Peyer's patch (tissue), 4 donors: ENCODE measurements at regions not wholly inside any gene's neighbourhood (a gene's known extent, or its start where the extent isn't known, plus 50 kb on each side); places are given as distances from the start of the nearest gene placed in this dataset.

Source experiments
- DNase-seq, 3 donors: peaks; one replicate each; pipeline ENCODE4 v3.0.0-alpha.2; 2017 to 2019
- H3K27ac ChIP-seq, 4 donors: fragments of 200-600 bp; sonication (generic); one replicate each; pipeline ENCODE4 v1.5.1; 2016 to 2019
- H3K27me3 ChIP-seq, 2 donors: fragments of 200-600 bp; sonication (generic); one replicate each; pipeline ENCODE4 v1.5.1; 2019
- H3K36me3 ChIP-seq, 3 donors: fragments of 200-600 bp; sonication (generic); one replicate each; pipeline ENCODE4 v1.5.1; 2016 to 2019
- H3K4me1 ChIP-seq, 4 donors: fragments of 200-600 bp; sonication (generic); one replicate each; pipeline ENCODE4 v1.5.1; 2016 to 2019
- H3K4me3 ChIP-seq, 4 donors: fragments of 200-600 bp; sonication (generic); 1 replicate in 3 of 4; 2 replicates in 1 of 4; pipeline ENCODE4 v1.5.1; 2016 to 2019; ENCODE audit warnings: mild to moderate bottlenecking in 1 of 4
- H3K9me3 ChIP-seq, 4 donors: fragments of 200-600 bp; sonication (generic); one replicate each; pipeline ENCODE4 v1.5.1; 2016 to 2019; ENCODE audit warnings: mild to moderate bottlenecking in 1 of 4
- POLR2A ChIP-seq, 2 donors: fragments of 450-650 bp; IDR thresholded peaks; one replicate each; pipeline ENCODE4 v1.5.1; 2017; ENCODE audit warnings: antibody characterized with exemption in 2 of 2, mild to moderate bottlenecking in 2 of 2, moderate library complexity in 2 of 2
- TF ChIP-seq, protein P1 (sequence below), 6 experiments: fragments of 450-650 bp in 4 of 6; fragments of 200-600 bp in 2 of 6; sonication (generic) in 1 of 6; IDR thresholded peaks; one replicate each; pipeline ENCODE4 v1.5.1; 2017 to 2019; ENCODE audit warnings: antibody characterized with exemption in 6 of 6, mild to moderate bottlenecking in 3 of 6, moderate library complexity in 1 of 6

DNA sequence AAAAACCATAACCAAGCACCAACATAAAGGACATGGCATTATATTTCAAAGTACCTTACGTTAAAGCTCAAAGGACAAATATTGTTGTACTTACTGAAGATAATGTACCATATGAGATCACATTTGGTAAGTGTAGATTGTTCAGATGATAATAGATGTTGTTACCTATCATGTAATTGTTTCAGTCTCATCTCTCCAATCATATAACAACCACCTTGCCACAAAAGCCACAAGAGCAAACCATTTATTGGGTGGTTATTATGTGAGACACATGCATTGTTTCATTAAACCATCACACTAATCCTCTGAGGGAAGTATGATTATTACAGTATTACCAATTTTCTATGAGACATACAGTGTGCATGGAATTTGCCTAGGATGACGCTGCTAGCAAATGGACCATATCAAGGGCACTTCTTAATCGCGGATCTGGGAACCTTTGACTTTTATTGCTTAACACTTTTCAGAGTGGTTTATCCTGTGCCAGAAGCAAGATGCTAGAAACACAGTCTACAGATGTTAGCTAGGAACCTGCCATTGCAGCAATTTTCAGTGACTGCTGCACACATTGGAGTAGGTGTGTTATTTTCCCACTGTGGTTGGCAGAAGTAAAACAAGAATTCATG is 149.8 kb upstream of the AKIRIN2 start:
- H3K4me3 ChIP-seq, result no peak overlapping the region
- TF ChIP-seq, protein P1, sequence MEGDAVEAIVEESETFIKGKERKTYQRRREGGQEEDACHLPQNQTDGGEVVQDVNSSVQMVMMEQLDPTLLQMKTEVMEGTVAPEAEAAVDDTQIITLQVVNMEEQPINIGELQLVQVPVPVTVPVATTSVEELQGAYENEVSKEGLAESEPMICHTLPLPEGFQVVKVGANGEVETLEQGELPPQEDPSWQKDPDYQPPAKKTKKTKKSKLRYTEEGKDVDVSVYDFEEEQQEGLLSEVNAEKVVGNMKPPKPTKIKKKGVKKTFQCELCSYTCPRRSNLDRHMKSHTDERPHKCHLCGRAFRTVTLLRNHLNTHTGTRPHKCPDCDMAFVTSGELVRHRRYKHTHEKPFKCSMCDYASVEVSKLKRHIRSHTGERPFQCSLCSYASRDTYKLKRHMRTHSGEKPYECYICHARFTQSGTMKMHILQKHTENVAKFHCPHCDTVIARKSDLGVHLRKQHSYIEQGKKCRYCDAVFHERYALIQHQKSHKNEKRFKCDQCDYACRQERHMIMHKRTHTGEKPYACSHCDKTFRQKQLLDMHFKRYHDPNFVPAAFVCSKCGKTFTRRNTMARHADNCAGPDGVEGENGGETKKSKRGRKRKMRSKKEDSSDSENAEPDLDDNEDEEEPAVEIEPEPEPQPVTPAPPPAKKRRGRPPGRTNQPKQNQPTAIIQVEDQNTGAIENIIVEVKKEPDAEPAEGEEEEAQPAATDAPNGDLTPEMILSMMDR (IDR thresholded peaks at IDR 0.05), result no peak
- no peak for TF ChIP-seq POLR2A (IDR thresholded peaks at IDR 0.05)
- no peak for DNase-seq
- H3K27me3 ChIP-seq, result no peaks in the 10 kb centered on the region
- no peak overlapping the region for H3K27ac ChIP-seq
- H3K9me3 ChIP-seq, result no peaks in the 10 kb centered on the region
- H3K36me3 ChIP-seq, result no peaks in the 10 kb centered on the region
- H3K4me1 ChIP-seq, result no peaks in the 10 kb centered on the region

DNA sequence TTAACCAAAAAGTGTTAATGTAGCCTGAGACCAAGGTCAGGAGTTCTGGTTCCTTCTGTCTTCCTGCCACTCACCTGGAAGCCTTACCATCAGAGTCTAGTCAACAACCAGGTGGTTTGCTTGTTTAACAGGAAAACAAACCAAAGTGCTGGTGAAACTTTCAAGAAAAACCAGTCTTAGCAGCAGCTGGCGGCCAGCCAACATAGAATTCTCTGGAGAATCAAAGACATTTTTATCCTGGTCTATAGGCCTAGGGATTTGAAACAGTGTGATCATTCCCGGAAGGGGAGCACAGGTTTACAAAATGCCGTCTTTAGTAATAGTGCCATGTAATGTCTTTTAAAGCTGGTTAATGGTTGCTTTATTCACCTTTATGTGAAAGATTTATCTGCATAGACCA is 146.6 kb upstream of the AKIRIN2 start:
- no peak for DNase-seq
- Histone ChIP-seq H3K4me3 (no peak overlapping the region), H3K27ac (no peak overlapping the region), H3K4me1 (no peaks in the 10 kb centered on the region), H3K36me3 (no peaks in the 10 kb centered on the region), H3K27me3 (no peaks in the 10 kb centered on the region), H3K9me3 (no peaks in the 10 kb centered on the region)
- TF ChIP-seq, protein P1 (IDR thresholded peaks at IDR 0.05), result no peak
- no peak for TF ChIP-seq POLR2A (IDR thresholded peaks at IDR 0.05)

DNA sequence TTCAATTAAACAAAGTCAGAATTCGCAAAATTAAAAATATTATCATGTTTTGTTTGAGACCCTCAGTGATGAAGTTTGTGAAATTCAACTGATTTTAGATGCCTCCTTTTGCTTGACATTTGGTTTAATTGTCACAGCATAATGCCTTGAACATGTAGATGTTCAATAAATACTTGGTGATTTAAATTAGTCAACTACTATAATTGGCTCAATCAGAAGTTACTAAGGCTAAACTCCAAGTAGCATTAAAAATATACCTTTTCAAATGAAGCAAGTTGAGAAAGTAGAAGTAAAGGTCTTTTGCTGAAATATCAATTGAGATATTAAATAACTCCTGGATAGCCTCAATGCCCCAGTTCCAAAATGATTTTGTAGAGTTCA is 145.8 kb upstream of the AKIRIN2 start:
- no peaks in the 10 kb centered on the region for H3K27me3 ChIP-seq
- no peak overlapping the region for H3K27ac ChIP-seq
- no peaks in the 10 kb centered on the region for H3K4me1 ChIP-seq
- H3K9me3 ChIP-seq, result no peaks in the 10 kb centered on the region
- no peaks in the 10 kb centered on the region for H3K36me3 ChIP-seq
- no peak overlapping the region for H3K4me3 ChIP-seq
- DNase-seq, result no peak
- TF ChIP-seq POLR2A (IDR thresholded peaks at IDR 0.05), result no peak
- TF ChIP-seq, protein P1 (IDR thresholded peaks at IDR 0.05), result no peak

DNA sequence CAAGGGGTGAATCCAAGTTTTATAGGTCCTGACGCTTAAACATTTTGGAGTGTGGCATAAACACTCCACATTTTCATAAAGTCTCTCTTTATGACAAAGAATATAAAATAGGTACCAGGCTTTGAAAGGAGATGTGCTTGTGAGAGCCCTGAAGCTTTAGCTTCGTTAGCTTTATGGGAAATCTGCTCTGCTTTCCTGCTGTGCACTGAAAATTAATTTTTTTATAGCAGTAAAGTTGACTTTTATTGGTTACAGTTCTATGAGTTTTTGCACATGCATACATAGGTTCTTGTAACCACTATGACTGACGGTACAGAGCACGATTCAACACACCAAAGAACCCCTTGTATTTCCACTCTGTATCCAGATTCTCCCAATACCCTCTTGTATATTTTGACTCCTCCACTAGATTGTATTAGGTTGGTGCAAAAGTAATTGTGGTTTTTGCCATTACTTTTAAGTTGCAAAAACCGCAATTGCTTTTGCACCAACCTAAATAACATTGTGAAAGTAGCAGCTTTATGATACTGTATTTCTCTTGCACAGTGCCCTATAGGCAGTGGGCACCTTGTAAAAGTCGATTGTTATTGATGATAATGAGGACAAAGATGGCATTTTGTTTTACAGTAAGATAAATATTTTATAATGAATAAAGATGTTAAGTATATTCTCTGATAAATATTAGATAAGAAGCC is 145.2 kb upstream of the AKIRIN2 start:
- Histone ChIP-seq H3K27ac (no peak overlapping the region), H3K9me3 (no peaks in the 10 kb centered on the region), H3K4me3 (no peak overlapping the region), H3K36me3 (no peaks in the 10 kb centered on the region), H3K27me3 (no peaks in the 10 kb centered on the region), H3K4me1 (no peaks in the 10 kb centered on the region)
- no peak for DNase-seq
- no peak for TF ChIP-seq POLR2A (IDR thresholded peaks at IDR 0.05)
- TF ChIP-seq, protein P1 (IDR thresholded peaks at IDR 0.05), result no peak

DNA sequence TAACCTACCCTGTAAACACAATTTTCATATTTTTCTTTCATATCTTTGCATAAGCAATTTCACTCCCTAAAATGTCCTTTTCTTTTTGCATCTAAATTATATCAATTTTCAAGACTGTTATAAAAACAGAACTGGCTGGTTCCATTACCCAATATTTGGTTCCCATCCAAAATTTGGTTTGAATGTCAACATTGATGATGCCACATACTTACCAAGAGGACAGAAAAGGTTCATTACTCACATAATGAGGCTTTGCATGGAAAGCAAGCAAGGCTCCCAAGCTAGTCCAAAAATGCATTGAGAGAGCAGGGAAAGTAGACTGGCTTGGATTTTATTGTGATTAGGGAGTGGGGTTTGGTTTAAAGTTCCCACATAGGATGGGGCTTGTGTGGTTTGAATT is 144.4 kb upstream of the AKIRIN2 start:
- H3K36me3 ChIP-seq, result no peaks in the 10 kb centered on the region
- no peak overlapping the region for H3K27ac ChIP-seq
- H3K4me1 ChIP-seq, result no peaks in the 10 kb centered on the region
- no peak for DNase-seq
- H3K4me3 ChIP-seq, result no peak overlapping the region
- H3K27me3 ChIP-seq, result no peaks in the 10 kb centered on the region
- no peak for TF ChIP-seq POLR2A (IDR thresholded peaks at IDR 0.05)
- TF ChIP-seq, protein P1 (IDR thresholded peaks at IDR 0.05), result no peak
- no peaks in the 10 kb centered on the region for H3K9me3 ChIP-seq
